H1 (cell line): ENCODE measurements at regions not wholly inside any gene's neighbourhood (a gene's known extent, or its start where the extent isn't known, plus 50 kb on each side); places are given as distances from the start of the nearest gene placed in this dataset.

Experiments
- CTCF ChIA-PET: fragments of 300-600 bp; sonication (Branson Sonifier 250); formaldehyde crosslinking; loops from one replicate; lab custom pipeline; 2021; ENCODE audit not compliant: partially characterized antibody; lab: Charles Lee
- POLR2A ChIA-PET: fragments of 300-600 bp; sonication (Branson Sonifier 250); formaldehyde crosslinking; loops from one replicate; lab custom pipeline; 2021; ENCODE audit warnings: inconsistent platforms; ENCODE audit not compliant: partially characterized antibody; lab: Charles Lee
- DNase-seq, 2 experiments: peaks; one replicate each; pipeline versions ENCODE4 v3.0.0 to v3.0.0-alpha.2; 2010 to 2022; ENCODE audit warnings: low spot score in 2 of 2, low read depth in 1 of 2, mixed read lengths in 1 of 2
- FAIRE-seq: peaks from 2 replicates; lab custom pipeline; 2011; peaks lifted over from hg19 to GRCh38; lab: Jason Lieb, UNC
- H2AFZ ChIP-seq: 2 replicates; pipeline ENCODE4 v1.8.1; 2012; ENCODE audit warnings: low read length, inconsistent platforms
- H2AK5ac ChIP-seq: 2 replicates; pipeline ENCODE4 v1.6.1; 2013; ENCODE audit warnings: low read depth, low read length
- H2BK120ac ChIP-seq: replicated peaks from 2 replicates; pipeline ENCODE3; 2013; ENCODE audit warnings: low read depth, low read length, inconsistent platforms
- H2BK12ac ChIP-seq: 2 replicates; pipeline ENCODE4 v1.6.1; 2013; ENCODE audit warnings: low read depth, low read length
- H2BK15ac ChIP-seq: 2 replicates; pipeline ENCODE4 v1.6.1; 2013; ENCODE audit warnings: low read length
- H2BK20ac ChIP-seq: 2 replicates; pipeline ENCODE4 v1.6.1; 2013; ENCODE audit warnings: low read length
- H2BK5ac ChIP-seq: 2 replicates; pipeline ENCODE4 v1.6.1; 2013; ENCODE audit warnings: low read depth, low read length
- H3K14ac ChIP-seq: 2 replicates; pipeline ENCODE4 v1.6.1; 2013; ENCODE audit warnings: inconsistent platforms; ENCODE audit not compliant: insufficient read length
- H3K18ac ChIP-seq: 2 replicates; pipeline ENCODE4 v1.6.1; 2013; ENCODE audit warnings: low read length; ENCODE audit errors: extremely low read depth
- H3K23ac ChIP-seq: 2 replicates; pipeline ENCODE4 v1.6.1; 2013; ENCODE audit warnings: inconsistent platforms; ENCODE audit not compliant: insufficient read length
- H3K23me2 ChIP-seq: 2 replicates; pipeline ENCODE4 v1.6.1; 2013; ENCODE audit warnings: low read depth, low read length
- H3K27ac ChIP-seq: 2 replicates; pipeline ENCODE4 v1.6.1; 2011; ENCODE audit warnings: low read depth, low read length, inconsistent platforms
- H3K27me3 ChIP-seq, 4 experiments: replicated peaks in 1 of 4; 1 replicate in 1 of 4; 2 replicates in 3 of 4; pipeline versions ENCODE4 v1.6.1 to v1.8.1; 2011 to 2013; ENCODE audit warnings: low read length in 3 of 4, mild to moderate bottlenecking in 3 of 4, inconsistent platforms in 2 of 4, mixed read lengths in 2 of 4, moderate library complexity in 1 of 4; ENCODE audit not compliant: control insufficient read depth in 3 of 4, insufficient read depth in 3 of 4; ENCODE audit errors: extremely low read depth in 1 of 4
- H3K36me3 ChIP-seq, 4 experiments: 2 replicates each; pipeline versions ENCODE4 v1.6.1 to v1.8.1; 2011 to 2013; ENCODE audit warnings: mild to moderate bottlenecking in 4 of 4, low read length in 3 of 4, moderate library complexity in 2 of 4, control low read depth in 1 of 4, inconsistent platforms in 1 of 4; ENCODE audit not compliant: insufficient read depth in 4 of 4, control insufficient read depth in 2 of 4
- H3K4ac ChIP-seq: replicated peaks from 2 replicates; pipeline ENCODE3; 2013; ENCODE audit warnings: low read length, low read depth, mixed read lengths, inconsistent platforms; ENCODE audit not compliant: insufficient read length
- H3K4me1 ChIP-seq, 4 experiments: replicated peaks in 1 of 4; 1 replicate in 1 of 4; 2 replicates in 3 of 4; pipeline versions ENCODE4 v1.6.1 to v1.8.1; 2011 to 2013; ENCODE audit warnings: low read length in 3 of 4, inconsistent platforms in 2 of 4, mixed read lengths in 1 of 4; ENCODE audit not compliant: insufficient read depth in 4 of 4, control insufficient read depth in 3 of 4
- H3K4me2 ChIP-seq, 2 experiments: 2 replicates each; pipeline versions ENCODE4 v1.6.1 to v1.8.1; 2011 to 2013; ENCODE audit warnings: low read depth in 2 of 2, low read length in 2 of 2, control low read depth in 1 of 2, inconsistent platforms in 1 of 2, mild to moderate bottlenecking in 1 of 2; ENCODE audit not compliant: insufficient read depth in 1 of 2
- H3K4me3 ChIP-seq, 4 experiments: fragments of 200-600, 300-600 bp in 1 of 4; sonication (generic), shearing (Covaris generic), sonication (Bioruptor Twin) in 1 of 4; 2 replicates each; pipeline versions ENCODE4 v1.5.1 to v1.8.1; 2011 to 2016; ENCODE audit warnings: low read length in 4 of 4, low read depth in 3 of 4, control low read depth in 2 of 4, inconsistent platforms in 2 of 4, mild to moderate bottlenecking in 2 of 4, mixed read lengths in 1 of 4, moderate library complexity in 1 of 4; ENCODE audit not compliant: insufficient read depth in 2 of 4; ENCODE audit errors: extremely low read depth in 1 of 4
- H3K56ac ChIP-seq: replicated peaks from 2 replicates; pipeline ENCODE3; 2013; ENCODE audit warnings: low read depth, mild to moderate bottlenecking, mixed read lengths, low read length, inconsistent platforms; ENCODE audit not compliant: insufficient read length
- H3K79me1 ChIP-seq: 2 replicates; pipeline ENCODE4 v1.6.1; 2013; ENCODE audit warnings: low read depth, low read length, control low read depth
- H3K79me2 ChIP-seq, 2 experiments: 2 replicates each; pipeline versions ENCODE4 v1.6.1 to v1.8.1; 2012 to 2013; ENCODE audit warnings: low read length in 2 of 2, mild to moderate bottlenecking in 2 of 2, inconsistent platforms in 1 of 2; ENCODE audit not compliant: insufficient read depth in 2 of 2, control insufficient read depth in 1 of 2
- H3K9ac ChIP-seq, 4 experiments: replicated peaks in 1 of 4; 1 replicate in 1 of 4; 2 replicates in 3 of 4; pipeline versions ENCODE4 v1.6.1 to v1.8.1; 2011 to 2013; ENCODE audit warnings: low read depth in 3 of 4, low read length in 3 of 4, control low read depth in 2 of 4, mild to moderate bottlenecking in 2 of 4, moderate library complexity in 2 of 4, inconsistent platforms in 1 of 4; ENCODE audit errors: extremely low read depth in 1 of 4
- H3K9me3 ChIP-seq, 2 experiments: 2 replicates each; pipeline versions ENCODE4 v1.6.1 to v1.8.1; 2012 to 2013; ENCODE audit warnings: mild to moderate bottlenecking in 2 of 2, moderate library complexity in 2 of 2, control low read depth in 1 of 2, inconsistent platforms in 1 of 2, low read depth in 1 of 2, low read length in 1 of 2, mixed read lengths in 1 of 2; ENCODE audit not compliant: insufficient read depth in 2 of 2
- H4K20me1 ChIP-seq, 2 experiments: replicated peaks in 1 of 2; 2 replicates each; pipeline versions ENCODE3 to v1.8.1; 2011 to 2013; ENCODE audit warnings: inconsistent platforms in 2 of 2, low read length in 2 of 2, mild to moderate bottlenecking in 1 of 2; ENCODE audit not compliant: insufficient read depth in 2 of 2, control insufficient read depth in 1 of 2
- H4K5ac ChIP-seq: 2 replicates; pipeline ENCODE4 v1.6.1; 2013; ENCODE audit warnings: low read length, low read depth, mixed read lengths, inconsistent platforms; ENCODE audit not compliant: insufficient read length
- H4K8ac ChIP-seq: 2 replicates; pipeline ENCODE4 v1.8.0; 2013; ENCODE audit warnings: mild to moderate bottlenecking, moderate library complexity, low read length, inconsistent platforms; ENCODE audit not compliant: insufficient read depth; ENCODE audit errors: extremely low read depth
- H4K91ac ChIP-seq: replicated peaks from 2 replicates; pipeline ENCODE3; 2013; ENCODE audit warnings: low read length, mixed read lengths, inconsistent platforms; ENCODE audit not compliant: insufficient read length
- CBX8 ChIP-seq: fragments of 300-800, 300-1000 bp; sonication (generic); IDR thresholded peaks from 2 replicates; pipeline ENCODE4 v1.7.1; 2016; ENCODE audit warnings: low read depth, low read length, borderline replicate concordance
- CHD1 ChIP-seq: IDR thresholded peaks from 2 replicates; pipeline ENCODE4 v1.6.1; 2012; ENCODE audit warnings: low read depth, low read length, improper control_type of control experiment
- HDAC6 ChIP-seq: IDR thresholded peaks from one replicate; pipeline ENCODE4 v1.7.1; 2012; ENCODE audit warnings: low read depth, mild to moderate bottlenecking, inconsistent platforms, low read length, moderate library complexity
- JUN ChIP-seq: IDR thresholded peaks from 2 replicates; pipeline ENCODE4 v1.6.1; 2011; ENCODE audit warnings: low read depth, mild to moderate bottlenecking, improper control_type of control experiment, low read length
- NRF1 ChIP-seq: IDR thresholded peaks from 2 replicates; pipeline ENCODE4 v1.6.1; 2011; ENCODE audit warnings: mild to moderate bottlenecking, low read depth, low read length, improper control_type of control experiment
- SIRT6 ChIP-seq: IDR thresholded peaks from one replicate; pipeline ENCODE4 v1.7.1; 2012; ENCODE audit warnings: low read length, inconsistent platforms
- SIX5 ChIP-seq: IDR thresholded peaks from 2 replicates; pipeline ENCODE4 v1.6.1; 2011; ENCODE audit warnings: mild to moderate bottlenecking, low read depth, low read length
- SRF ChIP-seq: IDR thresholded peaks from 2 replicates; pipeline ENCODE4 v1.6.1; 2011; ENCODE audit warnings: mild to moderate bottlenecking, low read depth, low read length, moderate library complexity
- TAF7 ChIP-seq: optimal IDR thresholded peaks from 2 replicates; pipeline ENCODE3; 2011; ENCODE audit warnings: low read depth, mild to moderate bottlenecking, inconsistent platforms, low read length, moderate library complexity, borderline replicate concordance
- TBP ChIP-seq: IDR thresholded peaks from 2 replicates; pipeline ENCODE4 v1.6.1; 2011; ENCODE audit warnings: low read depth, low read length, improper control_type of control experiment
- TEAD4 ChIP-seq: IDR thresholded peaks from 2 replicates; pipeline ENCODE4 v1.6.1; 2012; ENCODE audit warnings: low read depth, low read length, inconsistent platforms, mixed read lengths
- USF2 ChIP-seq: IDR thresholded peaks from 2 replicates; pipeline ENCODE4 v1.6.1; 2011; ENCODE audit warnings: low read length, improper control_type of control experiment
- WGBS, 2 experiments: shearing (Covaris generic) in 1 of 2; methylation state at CpG; one replicate each; pipeline versions ENCODE4 v1.1.6 to v1.1.7; 2013 to 2015; ENCODE audit warnings: low lambda C conversion rate in 2 of 2, mixed read lengths in 2 of 2, inconsistent platforms in 1 of 2, low coverage in 1 of 2, missing lambda C conversion rate in 1 of 2; ENCODE audit not compliant: insufficient replicate concordance in 2 of 2, insufficient coverage in 1 of 2, insufficient read length in 1 of 2; ENCODE audit errors: extremely low coverage in 1 of 2, missing lambda C conversion rate in 1 of 2; 5-methylcytosine and 5-hydroxymethylcytosine counted together

- H3K56ac ChIP-seq, result no peak overlapping the region
These were observed 159.9 kb upstream of the WWC1 start for GRCh38 chr5:168131519-168131918.

More at GRCh38 chr5:168131519-168131918, 159.9 kb upstream of the WWC1 start:
- Histone ChIP-seq H3K79me1 (no peaks in the 10 kb centered on the region), H3K23me2 (no peaks in the 10 kb centered on the region), H3K4me2 (no peak overlapping the region), H3K36me3 (no peaks in the 10 kb centered on the region), H4K20me1 (no peaks in the 10 kb centered on the region), H3K4me3 (no peak overlapping the region), H2AFZ (no peak overlapping the region), H4K8ac (no peak overlapping the region), H2BK120ac (no peak overlapping the region), H3K4me1 (peaks cover 0 to 11% (median 2%) of the 10 kb centered on the region in 4 experiments; a peak in 1 of 7 replicates), H3K9ac (no peak overlapping the region), H2AK5ac (no peak overlapping the region), H4K5ac (no peak overlapping the region), H3K23ac (no peak overlapping the region), H4K91ac (no peak overlapping the region), H3K14ac (no peak overlapping the region), H3K27ac (no peak overlapping the region), H2BK20ac (no peak overlapping the region), H3K27me3 (no peaks in the 10 kb centered on the region), H2BK15ac (no peak overlapping the region), H3K18ac (no peak overlapping the region), H2BK12ac (no peak overlapping the region), H3K9me3 (no peaks in the 10 kb centered on the region), H3K4ac (no peak overlapping the region), H2BK5ac (no peak overlapping the region), H3K79me2 (no peaks in the 10 kb centered on the region)
- 96% methylated on average over 3 of the region's 3 CpGs; no CpG with 5 or more reads in 1 of the 2 experiments for WGBS, 2 experiments
- FAIRE-seq (no peak), DNase-seq (no peak)
- TF ChIP-seq SIRT6 (no peak), CHD1 (no peak), SRF (no peak), SIX5 (no peak), HDAC6 (no peak), CBX8 (no peak), NRF1 (no peak), TAF7 (no peak), TEAD4 (no peak), TBP (no peak), JUN (no peak), USF2 (no peak)
- ChIA-PET CTCF (interaction anchor here (0.9 to 3.1 kb wide), 4 partner anchors 17 to 87 kb away, joined by 3 to 19 read pairs (median 4); no protein-coding TSS in a partner anchor), POLR2A (no interaction called here)
